ENCODE measurements at regions not wholly inside any gene's neighbourhood (a gene's known extent, or its start where the extent isn't known, plus 50 kb on each side); places are given as distances from the start of the nearest gene placed in this dataset.

DNA sequence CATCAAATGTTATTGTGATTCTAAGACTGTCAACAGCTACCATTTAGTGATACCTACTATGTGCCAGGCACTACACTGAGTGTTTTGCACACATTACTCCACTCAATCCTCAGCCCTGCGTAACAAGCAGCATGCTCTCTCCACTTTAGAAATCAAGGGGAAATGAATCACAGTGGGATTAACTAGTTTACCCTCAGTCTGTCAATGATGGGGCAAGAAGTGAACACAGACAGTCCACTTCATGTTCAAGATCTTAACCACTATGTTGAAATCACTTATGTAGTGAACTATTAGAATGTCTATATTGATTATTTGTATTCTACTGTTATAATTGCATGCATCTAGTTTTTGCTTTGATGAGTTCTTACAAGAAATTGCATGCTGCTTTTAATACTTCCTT, 165.3 kb downstream of the LTN1 start:
- DNase-seq (ENCODE audit: low read depth in 1 of 2, low spot score in 1 of 2), result no peak

DNA sequence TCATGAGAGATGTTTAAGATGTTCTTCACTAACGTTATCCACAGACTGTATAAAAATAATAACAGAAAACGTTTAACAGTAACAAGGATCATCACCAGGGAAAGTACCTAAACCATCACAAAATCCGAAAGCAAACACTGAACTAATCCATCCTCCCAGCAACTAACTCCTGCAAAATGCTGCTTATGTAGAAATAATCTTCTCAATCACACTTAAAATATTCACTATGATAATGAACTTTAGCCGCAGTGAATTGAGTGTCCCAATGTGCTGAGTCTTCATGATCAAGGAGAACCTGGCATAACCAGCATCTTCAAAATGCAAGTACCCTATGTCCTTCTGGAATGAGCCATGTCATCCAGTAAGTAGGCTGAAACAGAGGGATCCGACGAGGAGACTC, 166.1 kb downstream of the LTN1 start:
- DNase-seq (ENCODE audit: low read depth in 1 of 2, low spot score in 1 of 2), result no peak

DNA sequence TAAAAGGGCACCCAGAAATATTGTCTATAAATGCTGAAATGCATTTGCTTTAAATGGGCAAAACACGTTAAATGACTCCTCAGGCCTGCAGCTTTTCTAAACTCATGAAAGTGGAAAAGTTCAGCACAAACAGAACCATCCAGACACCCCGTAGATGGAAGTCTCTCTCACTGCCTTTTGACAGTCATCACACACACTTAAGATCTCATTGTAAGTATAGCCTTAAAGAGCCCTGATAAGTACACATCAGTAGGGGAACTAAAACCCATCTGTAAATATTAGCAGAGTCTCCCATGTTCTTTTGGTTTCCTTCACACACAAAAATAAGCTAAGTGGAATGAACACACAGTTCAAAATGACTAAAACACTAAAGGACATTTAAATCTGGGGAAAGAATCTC, 166.7 kb downstream of the LTN1 start:
- no peak for DNase-seq (ENCODE audit: low read depth in 1 of 2, low spot score in 1 of 2)

DNA sequence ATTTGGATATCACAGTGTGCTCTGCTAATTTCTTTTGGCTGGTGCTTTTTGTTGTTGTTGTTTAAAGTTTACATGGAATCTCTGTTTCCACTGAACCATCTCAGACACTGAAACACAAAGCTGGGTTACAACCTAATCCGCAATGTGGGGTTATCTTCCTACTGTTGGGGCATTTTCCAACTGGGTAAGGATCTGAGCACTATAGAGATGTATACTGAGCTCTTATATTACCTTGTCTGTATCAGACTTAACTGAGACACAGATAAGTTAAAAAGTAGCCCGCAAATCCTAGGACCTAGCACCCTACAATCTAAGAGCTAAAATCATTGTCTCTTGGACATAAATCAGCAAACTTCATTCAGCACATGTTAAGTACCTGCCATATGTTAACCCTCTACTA, 169.2 kb downstream of the LTN1 start:
- DNase-seq (ENCODE audit: low read depth in 1 of 2, low spot score in 1 of 2), result no peak

DNA sequence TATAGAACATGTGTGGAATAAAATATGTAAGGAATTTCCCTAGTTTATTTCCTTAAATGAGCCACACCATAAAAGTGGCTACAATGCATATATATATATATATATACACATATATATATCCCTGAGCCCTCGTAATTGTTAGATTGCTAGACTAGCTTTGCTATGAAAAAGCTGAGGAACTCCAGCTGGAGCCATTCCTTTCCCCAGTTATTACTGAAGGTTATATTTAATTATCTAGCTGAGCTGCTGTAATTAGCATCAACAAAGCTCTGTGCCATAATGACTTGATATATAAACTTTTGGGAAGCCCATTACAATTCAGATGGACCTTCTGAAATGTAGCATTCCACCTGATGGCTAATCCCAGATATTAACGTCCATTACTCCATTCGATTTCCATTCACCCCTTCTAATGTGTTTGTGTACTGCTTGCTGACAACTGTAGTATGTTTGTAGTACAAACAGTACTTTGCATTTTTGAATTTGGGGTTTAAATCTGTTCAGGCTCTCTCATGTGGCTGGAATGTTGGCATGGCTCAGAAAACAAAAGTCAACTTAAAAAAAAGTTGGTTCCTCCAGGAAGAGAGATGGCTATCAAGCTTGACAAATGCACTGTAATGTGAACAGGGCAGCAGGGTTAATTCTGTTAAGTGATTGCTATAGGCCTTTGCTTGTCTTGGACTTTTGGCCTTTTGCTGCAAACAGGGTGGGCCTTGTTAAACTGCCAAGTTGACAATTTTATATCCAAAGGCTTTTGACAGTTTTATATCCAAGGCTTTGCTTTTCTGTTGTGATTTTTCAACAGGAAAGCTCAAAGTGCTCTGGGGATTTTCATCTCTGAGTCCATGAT, 170.0 kb downstream of the LTN1 start:
- DNase-seq (ENCODE audit: low read depth in 1 of 2, low spot score in 1 of 2), result no peak

DNA sequence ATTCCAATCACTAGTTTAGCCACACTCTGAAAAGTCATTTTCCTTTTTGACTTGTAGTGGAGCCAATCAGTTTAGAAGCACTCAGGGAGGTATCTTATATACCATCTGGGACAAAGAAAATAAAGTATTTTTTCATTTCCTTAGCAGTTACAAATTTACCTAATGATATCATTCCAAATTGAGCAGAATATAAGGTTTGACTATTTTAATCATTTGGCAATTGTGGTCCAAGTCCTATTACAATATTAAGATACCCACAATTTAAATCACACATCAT, 170.6 kb downstream of the LTN1 start:
- DNase-seq (ENCODE audit: low read depth in 1 of 2, low spot score in 1 of 2), result no peak

DNA sequence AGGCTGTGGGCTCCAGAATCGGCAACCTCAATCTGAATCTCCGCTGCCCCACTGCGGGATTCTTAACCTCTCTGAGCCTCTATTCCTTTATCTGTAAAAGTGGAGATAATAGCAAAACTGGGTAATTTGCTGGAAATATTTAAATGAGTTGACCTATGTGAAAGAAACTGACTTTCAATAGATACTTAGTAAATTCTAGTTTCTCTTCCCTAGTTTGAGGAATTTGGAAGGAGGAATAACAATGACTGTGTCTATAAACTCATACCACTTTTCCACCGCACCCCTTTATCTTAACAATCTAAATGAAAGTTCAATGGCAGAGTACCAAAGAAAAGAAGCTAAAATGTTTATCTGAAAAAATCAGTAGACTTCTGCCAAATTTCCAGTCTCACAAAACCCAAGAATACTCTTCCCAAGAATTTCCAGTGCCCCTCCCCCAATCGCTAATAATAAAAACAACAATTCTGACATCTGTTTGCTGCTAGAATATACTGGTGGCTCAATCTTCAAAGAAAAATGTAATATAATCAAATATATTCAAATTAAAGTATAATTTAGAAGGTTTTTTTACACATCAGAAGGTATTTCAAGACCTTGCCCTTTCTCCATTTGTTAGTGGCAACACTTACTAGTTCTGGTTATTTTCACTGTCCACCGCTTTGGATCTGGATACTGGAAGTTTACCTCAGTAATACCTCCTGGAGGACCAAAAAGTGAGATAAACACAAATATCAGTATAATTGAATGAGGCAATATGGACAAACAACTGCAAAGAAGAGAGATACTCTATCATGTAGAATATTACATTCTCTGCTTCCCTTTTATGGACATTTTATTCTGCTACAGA, 171.2 kb downstream of the LTN1 start:
- DNase-seq (ENCODE audit: low read depth in 1 of 2, low spot score in 1 of 2), result no peak

DNA sequence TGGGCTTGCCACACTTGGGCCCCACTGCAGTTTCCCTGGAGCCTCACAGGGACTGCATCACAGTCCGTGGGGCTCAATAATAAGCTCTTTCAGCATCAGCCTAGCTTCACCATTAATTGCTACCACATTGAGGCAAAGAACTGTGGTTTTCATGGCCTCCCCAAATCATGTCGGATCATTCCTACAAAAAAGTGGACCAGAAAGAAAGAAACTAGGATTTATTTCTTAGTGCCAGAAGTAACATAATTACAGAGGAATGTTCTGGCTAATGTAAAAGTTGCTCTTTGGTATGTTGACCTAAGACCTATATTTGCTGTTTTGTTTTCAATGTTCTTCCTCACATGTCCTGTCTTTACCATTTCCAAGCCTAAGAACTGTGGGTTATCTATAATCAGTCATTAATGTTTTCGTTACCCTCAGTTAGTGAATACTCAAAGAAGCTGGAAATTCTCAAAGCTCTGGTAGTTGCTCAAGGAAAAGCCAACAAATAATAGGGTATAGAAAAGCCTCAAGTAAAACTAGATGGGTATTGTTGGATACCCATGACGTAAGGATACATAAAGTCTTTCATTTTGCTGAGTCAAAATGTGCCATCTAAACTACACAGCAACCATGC, 173.9 kb downstream of the LTN1 start:
- DNase-seq (ENCODE audit: low read depth in 1 of 2, low spot score in 1 of 2), result no peak

DNA sequence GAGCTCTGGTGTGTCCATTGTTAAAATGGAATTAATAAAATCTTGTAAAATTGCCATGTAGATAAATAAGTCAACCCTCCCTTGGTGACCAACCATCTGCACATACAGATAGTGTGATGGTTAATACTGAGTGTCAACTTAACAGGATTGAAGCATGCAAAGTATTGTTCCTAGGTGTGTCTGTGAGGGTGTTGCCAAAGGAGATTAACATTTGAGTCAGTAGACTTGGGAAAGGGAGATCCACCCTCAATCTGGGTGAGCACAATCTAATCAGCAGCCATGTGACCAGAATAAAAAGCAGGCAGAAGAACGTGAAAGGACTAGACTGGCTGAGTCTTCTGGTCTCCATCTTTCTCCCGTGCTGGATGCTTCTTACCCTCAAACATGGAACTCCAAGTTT, 174.8 kb downstream of the LTN1 start:
- no peak for DNase-seq (ENCODE audit: low read depth in 1 of 2, low spot score in 1 of 2)

DNA sequence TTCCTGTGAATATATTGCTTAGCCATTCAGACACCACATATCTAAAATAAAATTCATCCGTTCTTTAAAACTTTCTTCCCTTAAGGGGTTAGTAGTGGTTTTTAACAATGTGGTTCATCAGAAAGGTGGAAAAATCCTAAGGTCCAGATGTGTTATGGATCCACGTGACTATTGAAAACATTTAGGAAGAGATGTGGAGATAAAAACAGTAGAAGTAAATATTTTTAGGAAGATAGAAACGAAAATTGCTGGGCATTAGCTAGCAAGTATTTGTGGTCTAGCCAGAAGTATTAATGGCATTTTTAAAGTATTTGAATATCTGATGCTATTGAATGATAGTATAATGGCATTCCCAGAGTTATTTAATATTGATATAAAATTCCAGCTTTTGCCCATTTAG, 180.8 kb downstream of the LTN1 start:
- no peak for DNase-seq (ENCODE audit: low read depth in 1 of 2, low spot score in 1 of 2)

DNA sequence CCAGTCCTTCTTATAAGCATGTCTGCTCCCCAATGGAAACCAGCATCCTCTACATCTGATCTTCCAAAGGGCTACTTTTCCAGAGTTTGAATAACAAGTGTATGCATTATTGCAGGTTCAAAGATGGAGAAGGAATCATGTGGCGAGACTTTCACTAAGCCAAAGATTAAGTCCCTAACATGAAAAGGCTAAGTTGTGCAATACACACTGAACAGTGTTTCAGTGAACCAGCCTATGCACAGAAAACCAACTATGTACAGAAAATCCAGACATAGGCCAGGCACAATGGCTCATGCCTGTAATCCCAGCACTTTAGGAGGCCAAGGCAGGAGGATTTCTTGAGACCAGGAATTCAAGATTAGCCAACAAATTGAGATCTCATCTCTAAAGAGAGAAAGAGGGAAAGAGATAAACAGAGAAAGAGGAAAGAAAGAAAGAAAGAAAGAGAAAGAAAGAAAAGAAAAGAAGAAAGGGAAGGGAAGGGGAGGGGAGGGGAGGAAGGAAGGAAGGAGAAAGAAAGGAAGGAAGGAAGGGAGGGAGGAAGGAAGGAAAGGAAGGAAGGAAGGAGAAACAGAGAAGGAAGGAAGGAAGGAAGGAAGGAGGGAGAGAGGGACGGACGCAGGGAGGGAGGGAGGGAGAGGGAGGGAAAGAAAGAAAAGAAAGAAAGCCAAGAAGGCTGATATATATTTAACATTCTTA, 181.7 kb downstream of the LTN1 start:
- no peak for DNase-seq (ENCODE audit: low read depth in 1 of 2, low spot score in 1 of 2)

DNA sequence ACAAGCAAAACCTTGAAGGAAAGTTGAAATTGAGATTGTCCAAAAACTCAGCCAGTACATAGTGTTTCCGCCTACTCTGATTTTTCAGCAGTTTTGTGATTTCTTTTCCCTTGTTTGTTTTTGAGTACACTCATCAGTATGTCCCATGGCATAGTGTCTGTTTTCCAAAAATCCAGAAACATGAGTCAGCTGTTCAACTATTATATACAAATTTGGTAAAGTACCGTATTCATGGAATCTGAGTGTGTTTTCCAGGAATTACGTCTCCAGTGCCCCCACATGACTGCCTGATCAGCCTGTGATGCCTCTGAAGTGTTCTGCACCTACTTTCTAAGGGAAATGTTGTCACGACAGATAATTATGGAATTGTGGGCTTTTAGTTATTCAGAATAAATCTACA, 186.8 kb downstream of the LTN1 start:
- no peak for DNase-seq (ENCODE audit: low read depth in 1 of 2, low spot score in 1 of 2)

DNA sequence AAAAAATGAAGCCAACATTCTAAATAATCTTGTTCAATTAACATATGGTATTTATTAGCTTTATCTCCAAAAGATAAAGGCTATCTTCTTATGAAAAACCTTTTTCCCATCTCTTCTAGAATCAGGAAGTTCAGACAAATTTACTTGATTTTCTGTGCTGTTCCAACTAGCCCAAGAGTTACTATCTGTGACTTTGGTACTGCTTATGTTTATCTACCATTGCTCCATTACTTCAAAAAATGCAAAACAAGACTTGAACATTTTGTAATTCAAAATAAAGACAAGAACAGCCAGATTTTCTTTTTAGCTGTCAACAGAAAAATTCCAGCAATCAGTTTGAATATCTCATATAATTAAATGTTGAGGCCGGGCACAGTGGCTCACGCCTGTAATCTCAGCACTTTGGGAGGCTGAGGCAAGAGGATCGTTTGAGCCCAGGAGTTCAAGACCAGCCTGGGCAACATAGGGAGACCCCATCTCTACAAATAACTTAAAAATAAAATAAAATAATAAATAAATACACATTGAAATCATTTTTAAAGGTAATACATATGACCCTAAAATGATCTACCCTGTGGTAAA, 188.5 kb downstream of the LTN1 start:
- no peak for DNase-seq (ENCODE audit: low read depth in 1 of 2, low spot score in 1 of 2)

DNA sequence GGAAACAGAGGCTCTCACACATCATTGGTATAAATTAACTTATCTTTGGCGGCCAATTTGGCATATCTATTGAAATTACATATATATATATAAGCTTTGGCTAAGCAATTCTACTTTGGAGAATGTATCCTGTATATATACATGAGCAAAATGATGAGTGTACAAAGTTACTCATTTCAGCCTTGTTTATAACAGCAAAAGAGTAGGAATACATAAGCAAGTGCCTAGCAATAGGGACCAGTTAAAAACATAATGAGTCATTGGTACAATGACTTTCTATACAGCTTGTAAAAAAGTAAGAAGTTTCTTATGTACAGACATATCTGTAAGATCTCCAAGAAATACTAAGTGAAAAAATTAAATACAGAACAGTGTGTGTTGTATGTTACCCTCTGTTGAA, 190.8 kb downstream of the LTN1 start:
- no peak for DNase-seq (ENCODE audit: low read depth in 1 of 2, low spot score in 1 of 2)

DNA sequence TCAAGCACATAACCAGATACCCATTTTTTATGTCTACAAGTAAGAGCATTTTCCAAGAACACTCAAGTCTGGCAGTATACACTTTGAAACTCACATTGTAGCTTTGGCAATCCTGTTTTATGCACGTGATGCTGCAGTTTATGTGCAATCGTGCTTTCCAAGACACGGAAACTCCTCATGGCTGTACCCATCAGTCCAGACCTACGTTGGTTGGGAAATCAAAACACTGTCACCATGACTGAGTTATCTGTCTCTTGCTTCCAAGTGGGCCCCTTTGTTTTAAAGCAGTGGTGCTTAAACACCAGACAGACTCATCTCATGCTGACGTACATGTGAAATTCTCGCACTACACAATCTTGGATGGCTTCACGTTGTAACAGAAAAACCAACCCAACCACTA, 192.8 kb downstream of the LTN1 start:
- DNase-seq (ENCODE audit: low read depth in 1 of 2, low spot score in 1 of 2), result no peak

DNA sequence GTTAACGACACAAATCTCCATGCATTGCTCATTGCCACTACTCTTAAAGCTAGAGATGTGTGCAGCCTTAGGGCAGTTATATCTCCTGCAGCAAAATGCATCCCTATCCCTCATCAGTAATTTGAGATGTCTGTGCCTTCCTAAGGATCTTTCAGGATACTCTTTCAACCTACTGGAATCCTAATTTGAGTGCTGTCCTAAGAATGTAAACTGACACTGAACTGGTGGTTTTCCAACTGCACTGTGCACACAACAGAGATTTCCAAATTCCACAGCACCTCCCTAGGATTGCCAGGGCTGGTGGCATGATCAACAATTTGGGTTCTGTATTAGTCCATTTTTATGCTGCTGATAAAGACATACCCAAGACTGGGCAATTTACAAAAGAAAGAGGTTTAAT, 193.9 kb downstream of the LTN1 start:
- DNase-seq (ENCODE audit: low read depth in 1 of 2, low spot score in 1 of 2), result no peak

DNA sequence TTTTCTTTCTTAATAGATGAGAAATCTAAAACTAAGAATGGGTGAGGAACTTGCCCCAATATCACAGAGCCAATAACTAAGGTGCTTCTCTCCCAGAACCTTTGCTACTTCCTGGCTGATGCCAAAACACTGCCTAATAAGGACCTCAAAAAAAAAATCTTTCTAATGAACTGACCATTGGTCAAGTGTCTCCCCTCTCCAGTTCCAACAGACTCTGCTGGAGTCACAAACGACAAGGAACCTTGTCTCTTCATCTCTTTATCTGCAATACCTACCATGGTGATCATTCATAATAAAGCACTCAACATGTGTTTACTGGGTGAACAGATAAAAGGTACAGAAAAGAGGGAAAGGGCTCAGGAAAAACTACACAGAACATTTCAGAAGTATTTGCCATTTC, 197.4 kb downstream of the LTN1 start:
- no peak for DNase-seq (ENCODE audit: low read depth in 1 of 2, low spot score in 1 of 2)

DNA sequence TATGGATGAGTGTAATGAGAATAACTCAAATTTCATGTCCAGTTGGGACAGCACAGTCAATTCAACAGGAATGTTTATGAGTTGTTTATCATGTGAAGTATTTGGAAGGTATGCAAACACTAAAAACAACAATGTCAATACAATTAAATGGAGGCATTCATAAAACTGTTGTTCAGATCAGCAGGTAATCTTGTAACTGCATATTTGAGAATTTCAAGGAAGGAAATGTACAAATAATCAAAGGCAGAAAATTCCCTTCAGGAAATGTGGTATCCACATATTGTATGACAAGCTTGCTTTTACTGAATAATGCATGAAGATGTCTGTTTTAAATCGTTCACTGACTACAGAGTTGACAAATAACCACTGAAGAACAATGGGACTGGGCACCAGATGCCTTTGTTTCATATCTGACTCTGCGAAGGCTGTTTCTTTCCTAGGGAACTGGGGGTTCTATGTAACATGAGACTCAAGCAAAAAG, 198.3 kb downstream of the LTN1 start:
- no peak for DNase-seq (ENCODE audit: low read depth in 1 of 2, low spot score in 1 of 2)

DNA sequence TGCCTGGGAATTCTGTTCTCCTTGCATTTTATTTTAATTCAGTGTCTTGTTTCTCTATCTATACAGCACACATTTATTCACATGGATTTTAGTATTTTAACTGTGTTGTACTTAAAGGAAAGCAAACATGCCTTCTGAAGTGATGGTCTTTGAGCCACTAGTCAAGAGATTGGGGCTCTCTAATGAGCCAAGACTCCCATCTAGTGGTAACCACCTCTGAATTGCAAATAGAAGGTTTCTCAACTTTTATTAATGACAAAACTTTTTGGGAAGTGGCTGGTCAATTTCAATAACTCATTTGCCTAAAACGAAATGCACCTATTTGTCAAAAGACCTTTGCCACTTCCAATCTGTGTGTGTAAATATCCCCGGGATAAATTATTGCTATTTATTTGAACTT, 199.6 kb downstream of the LTN1 start:
- no peak for DNase-seq (ENCODE audit: low read depth in 1 of 2, low spot score in 1 of 2)

DNA sequence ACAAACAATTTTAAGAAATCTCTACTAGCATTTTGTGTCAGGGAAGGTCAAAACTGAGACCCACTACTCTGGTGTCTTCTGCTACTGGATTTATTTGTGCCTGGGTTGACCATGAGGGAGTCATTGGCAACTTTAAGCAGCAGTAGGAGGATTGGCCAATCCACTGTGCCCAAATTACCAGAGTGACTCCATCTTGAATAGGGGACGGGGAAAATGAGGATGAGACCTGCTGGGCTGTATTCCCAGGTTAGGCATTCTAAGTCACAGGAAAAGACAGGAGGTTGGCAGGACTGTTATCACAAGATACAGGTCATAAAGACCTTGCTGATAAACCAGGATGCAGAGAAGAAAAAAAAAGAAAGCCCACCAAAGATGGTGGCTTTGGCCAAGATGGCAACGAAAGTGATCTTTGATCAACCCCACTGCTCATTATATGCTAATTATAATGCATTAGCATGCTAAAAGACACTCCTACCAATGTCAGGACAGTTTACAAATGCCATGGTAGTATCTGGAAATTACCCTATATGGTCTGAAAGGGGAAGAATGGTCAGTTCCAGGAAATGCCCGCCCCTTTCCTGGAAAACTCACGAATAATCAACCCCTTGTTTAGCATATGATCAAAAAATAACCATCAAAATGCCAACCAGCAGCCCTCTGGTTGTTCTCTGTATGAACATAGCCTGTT, 200.9 kb downstream of the LTN1 start:
- no peak for DNase-seq (ENCODE audit: low read depth in 1 of 2, low spot score in 1 of 2)

DNA sequence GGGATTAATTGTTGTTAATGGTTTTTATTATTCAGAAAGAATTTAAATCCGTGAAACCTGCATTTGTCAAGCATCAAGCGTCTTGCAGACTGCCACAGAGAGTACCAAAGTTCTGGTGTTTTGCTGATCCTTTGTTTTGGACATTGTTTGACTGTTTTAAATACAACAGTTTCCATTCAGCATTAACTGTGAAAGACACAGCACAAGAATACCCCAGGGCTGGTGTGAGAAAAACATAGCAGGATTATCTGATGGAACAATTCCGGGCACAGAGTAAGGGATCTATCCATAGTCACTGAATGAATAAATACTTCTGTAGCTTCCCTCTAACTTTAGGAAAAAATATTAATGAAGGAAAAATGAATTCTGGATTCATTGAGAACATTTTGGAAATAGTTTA, 202.3 kb downstream of the LTN1 start:
- no peak for DNase-seq (ENCODE audit: low read depth in 1 of 2, low spot score in 1 of 2)
